Activated B cell treated with CpG ODN at 0.5 μM for 24 hours (primary cell): ENCODE measurements at regions not wholly inside any gene's neighbourhood (a gene's known extent, or its start where the extent isn't known, plus 50 kb on each side); places are given as distances from the start of the nearest gene placed in this dataset.

ENCODE experiments used
- ATAC-seq: fragments of 200-7000 bp; cut with Tn5 transposase; one replicate; pipeline ENCODE4 v1.10.0; 2021; ENCODE audit warnings: low read depth, mild to moderate bottlenecking, moderate library complexity
- CTCF ChIA-PET: fragments of 350-600 bp; sonication (Branson Sonifier 250); formaldehyde crosslinking; loops from one replicate; lab custom pipeline; 2021; ENCODE audit warnings: antibody characterized with exemption; lab: Charles Lee
- POLR2A ChIA-PET: fragments of 350-600 bp; sonication (Branson Sonifier 250); formaldehyde crosslinking; loops from one replicate; lab custom pipeline; 2021; ENCODE audit warnings: antibody characterized with exemption; lab: Charles Lee
- DNase-seq: peaks from one replicate; pipeline ENCODE4 v3.0.0; 2022
- H3K27ac Mint-ChIP-seq: one replicate; pipeline ENCODE4 v1.8.0; 2020; ENCODE audit warnings: mixed read lengths
- H3K27me3 Mint-ChIP-seq: one replicate; pipeline ENCODE4 v1.8.0; 2021; ENCODE audit warnings: mixed read lengths
- H3K36me3 Mint-ChIP-seq: one replicate; pipeline ENCODE4 v1.8.0; 2021; ENCODE audit warnings: low read depth, mixed read lengths
- H3K4me1 Mint-ChIP-seq: one replicate; pipeline ENCODE4 v1.8.0; 2021; ENCODE audit warnings: mixed read lengths
- H3K4me3 Mint-ChIP-seq: one replicate; pipeline ENCODE4 v1.8.0; 2020; ENCODE audit warnings: mild to moderate bottlenecking, mixed read lengths
- H3K9me3 Mint-ChIP-seq: one replicate; pipeline ENCODE4 v1.8.0; 2020; ENCODE audit warnings: mixed read lengths
- CTCF ChIP-seq: fragments of 200-600 bp; IDR thresholded peaks from one replicate; pipeline ENCODE4 v1.8.0; 2022; ENCODE audit warnings: antibody characterized with exemption, mild to moderate bottlenecking
- intact Hi-C: fragments of 100-400 bp; cut with micrococcal nuclease; formaldehyde crosslinking; loops from one replicate; pipeline ENCODE4 v1.15.1; 2024

GRCh38 chr10:132994185-132994796, 51.9 kb upstream of the CFAP46 start:
- H3K36me3 Mint-ChIP-seq = no peaks in the 10 kb centered on the region
- H3K27me3 Mint-ChIP-seq = no peaks in the 10 kb centered on the region
- H3K4me1 Mint-ChIP-seq = no peaks in the 10 kb centered on the region
- ChIA-PET POLR2A (no interaction called here), CTCF (no interaction called here)
- ATAC-seq (no peak), DNase-seq (no peak)
- no peak for TF ChIP-seq CTCF
- no peaks in the 10 kb centered on the region for H3K9me3 Mint-ChIP-seq
- H3K4me3 Mint-ChIP-seq = no peak overlapping the region
- intact Hi-C loops = no loop called here
- H3K27ac Mint-ChIP-seq = no peak overlapping the region

DNA sequence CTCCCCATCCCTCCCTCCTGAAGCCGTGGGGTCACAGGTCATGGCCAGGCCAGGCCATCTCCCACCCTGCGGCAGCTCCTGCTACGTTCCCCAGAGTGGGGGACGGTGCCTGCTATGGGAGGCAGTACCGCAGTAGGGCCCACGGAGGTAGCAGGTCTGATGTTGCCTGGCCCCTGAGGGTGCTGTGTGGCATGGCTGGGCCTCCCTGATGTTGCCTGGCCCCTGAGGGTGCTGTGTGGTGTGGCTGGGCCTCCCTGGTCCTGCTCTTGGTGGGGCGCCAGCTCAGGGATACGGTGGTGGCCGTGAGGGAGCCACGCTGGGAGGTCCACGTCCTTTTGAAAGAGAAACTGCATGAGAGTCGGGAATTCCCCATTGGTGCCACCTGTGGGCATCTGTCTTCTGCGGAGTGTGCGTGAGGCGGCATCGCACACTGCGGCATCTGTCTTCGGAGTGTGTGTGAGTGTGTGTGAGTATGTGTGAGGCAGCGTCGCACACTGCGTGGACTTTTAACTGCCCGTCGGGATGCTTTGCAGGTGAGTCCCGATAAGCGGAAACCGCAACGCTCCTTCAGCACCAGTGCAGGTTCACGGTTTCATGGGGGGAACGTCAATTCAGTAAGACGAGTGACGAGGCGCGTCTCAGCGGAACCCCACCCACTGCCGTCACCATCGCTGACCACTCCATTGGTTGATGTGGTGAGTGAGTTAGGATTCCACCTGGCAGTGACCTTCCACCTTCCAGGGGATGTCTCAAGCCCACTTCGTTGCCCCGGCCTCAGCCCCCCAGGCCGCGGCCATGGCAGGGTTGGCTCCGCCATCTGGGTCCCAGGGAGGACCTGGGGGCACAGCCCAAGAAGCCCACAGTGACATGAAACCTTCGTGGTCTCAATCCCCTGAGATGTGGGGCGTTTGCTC, 51.2 kb upstream of the CFAP46 start:
- H3K36me3 Mint-ChIP-seq = no peaks in the 10 kb centered on the region
- H3K4me3 Mint-ChIP-seq = no peak overlapping the region
- TF ChIP-seq CTCF = no peak
- no peaks in the 10 kb centered on the region for H3K9me3 Mint-ChIP-seq
- H3K27ac Mint-ChIP-seq = no peak overlapping the region
- no peaks in the 10 kb centered on the region for H3K4me1 Mint-ChIP-seq
- intact Hi-C loops = no loop called here
- DNase-seq = no peak
- POLR2A ChIA-PET = interaction anchor here (0.6 kb wide), 1 partner anchor 351 kb away, joined by 3 read pairs; no protein-coding TSS in a partner anchor
- CTCF ChIA-PET = no interaction called here
- no peaks in the 10 kb centered on the region for H3K27me3 Mint-ChIP-seq
- ATAC-seq = no peak

- POLR2A ChIA-PET = interaction anchor here (0.6 kb wide), 1 partner anchor 351 kb away, joined by 3 read pairs; no protein-coding TSS in a partner anchor
- intact Hi-C loops = no loop called here
- ATAC-seq = no peak
- H3K4me3 Mint-ChIP-seq = no peak overlapping the region
- no peak for TF ChIP-seq CTCF
- no peaks in the 10 kb centered on the region for H3K36me3 Mint-ChIP-seq
- no peaks in the 10 kb centered on the region for H3K9me3 Mint-ChIP-seq
- H3K4me1 Mint-ChIP-seq = no peaks in the 10 kb centered on the region
- no peak for DNase-seq
- H3K27ac Mint-ChIP-seq = no peak overlapping the region
- no peaks in the 10 kb centered on the region for H3K27me3 Mint-ChIP-seq
- CTCF ChIA-PET = no interaction called here
These were observed 50.3 kb upstream of the CFAP46 start for GRCh38 chr10:132992433-132993215.
